Chondrocyte (in vitro differentiated cells): ENCODE measurements at regions not wholly inside any gene's neighbourhood (a gene's known extent, or its start where the extent isn't known, plus 50 kb on each side); places are given as distances from the start of the nearest gene placed in this dataset.

Experiments used
- DNase-seq: peaks from one replicate; pipeline ENCODE4 v3.0.0; 2021; ENCODE audit warnings: mixed read lengths, low spot score
- H3K27ac Mint-ChIP-seq: one replicate; pipeline ENCODE4 v1.8.0; 2021; ENCODE audit warnings: mild to moderate bottlenecking, moderate library complexity, mixed read lengths; ENCODE audit not compliant: unreplicated experiment
- H3K27me3 Mint-ChIP-seq: 2 replicates; pipeline ENCODE4 v1.8.0; 2021; ENCODE audit warnings: low read depth, mixed read lengths
- H3K36me3 Mint-ChIP-seq: 2 replicates; pipeline ENCODE4 v1.8.0; 2021; ENCODE audit warnings: low read depth, mixed read lengths
- H3K4me1 Mint-ChIP-seq: 2 replicates; pipeline ENCODE4 v1.8.0; 2021; ENCODE audit warnings: low read depth, mild to moderate bottlenecking, mixed read lengths
- H3K4me3 Mint-ChIP-seq: one replicate; pipeline ENCODE4 v1.8.0; 2021; ENCODE audit warnings: mild to moderate bottlenecking, moderate library complexity, mixed read lengths; ENCODE audit not compliant: unreplicated experiment
- H3K9me3 Mint-ChIP-seq: 2 replicates; pipeline ENCODE4 v1.8.0; 2021; ENCODE audit warnings: low read depth, mixed read lengths
- TF ChIP-seq, protein P1 (sequence below): fragments of 200-600 bp; sonication (generic); IDR thresholded peaks from 2 replicates; pipeline ENCODE4 v1.5.0; 2021; ENCODE audit warnings: antibody characterized with exemption, mild to moderate bottlenecking, moderate library complexity

- no peaks in the 10 kb centered on the region for H3K4me1 Mint-ChIP-seq
- DNase-seq: no peak
- peaks cover 2% of the 10 kb centered on the region for H3K9me3 Mint-ChIP-seq
- TF ChIP-seq, protein P1, sequence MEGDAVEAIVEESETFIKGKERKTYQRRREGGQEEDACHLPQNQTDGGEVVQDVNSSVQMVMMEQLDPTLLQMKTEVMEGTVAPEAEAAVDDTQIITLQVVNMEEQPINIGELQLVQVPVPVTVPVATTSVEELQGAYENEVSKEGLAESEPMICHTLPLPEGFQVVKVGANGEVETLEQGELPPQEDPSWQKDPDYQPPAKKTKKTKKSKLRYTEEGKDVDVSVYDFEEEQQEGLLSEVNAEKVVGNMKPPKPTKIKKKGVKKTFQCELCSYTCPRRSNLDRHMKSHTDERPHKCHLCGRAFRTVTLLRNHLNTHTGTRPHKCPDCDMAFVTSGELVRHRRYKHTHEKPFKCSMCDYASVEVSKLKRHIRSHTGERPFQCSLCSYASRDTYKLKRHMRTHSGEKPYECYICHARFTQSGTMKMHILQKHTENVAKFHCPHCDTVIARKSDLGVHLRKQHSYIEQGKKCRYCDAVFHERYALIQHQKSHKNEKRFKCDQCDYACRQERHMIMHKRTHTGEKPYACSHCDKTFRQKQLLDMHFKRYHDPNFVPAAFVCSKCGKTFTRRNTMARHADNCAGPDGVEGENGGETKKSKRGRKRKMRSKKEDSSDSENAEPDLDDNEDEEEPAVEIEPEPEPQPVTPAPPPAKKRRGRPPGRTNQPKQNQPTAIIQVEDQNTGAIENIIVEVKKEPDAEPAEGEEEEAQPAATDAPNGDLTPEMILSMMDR: no peak
- no peaks in the 10 kb centered on the region for H3K36me3 Mint-ChIP-seq
- H3K4me3 Mint-ChIP-seq: no peak overlapping the region
- no peak overlapping the region for H3K27ac Mint-ChIP-seq
- H3K27me3 Mint-ChIP-seq: no peaks in the 10 kb centered on the region
Measured at GRCh38 chr18:38239606-38240005, 674.0 kb upstream of the CELF4 start.

GRCh38 chr18:38237796-38238195, 672.2 kb upstream of the CELF4 start:
- no peak overlapping the region for H3K4me3 Mint-ChIP-seq
- no peaks in the 10 kb centered on the region for H3K4me1 Mint-ChIP-seq
- H3K9me3 Mint-ChIP-seq: peaks cover 2% of the 10 kb centered on the region
- H3K27ac Mint-ChIP-seq: no peak overlapping the region
- TF ChIP-seq, protein P1: no peak
- no peak for DNase-seq
- H3K27me3 Mint-ChIP-seq: no peaks in the 10 kb centered on the region
- H3K36me3 Mint-ChIP-seq: no peaks in the 10 kb centered on the region

DNA sequence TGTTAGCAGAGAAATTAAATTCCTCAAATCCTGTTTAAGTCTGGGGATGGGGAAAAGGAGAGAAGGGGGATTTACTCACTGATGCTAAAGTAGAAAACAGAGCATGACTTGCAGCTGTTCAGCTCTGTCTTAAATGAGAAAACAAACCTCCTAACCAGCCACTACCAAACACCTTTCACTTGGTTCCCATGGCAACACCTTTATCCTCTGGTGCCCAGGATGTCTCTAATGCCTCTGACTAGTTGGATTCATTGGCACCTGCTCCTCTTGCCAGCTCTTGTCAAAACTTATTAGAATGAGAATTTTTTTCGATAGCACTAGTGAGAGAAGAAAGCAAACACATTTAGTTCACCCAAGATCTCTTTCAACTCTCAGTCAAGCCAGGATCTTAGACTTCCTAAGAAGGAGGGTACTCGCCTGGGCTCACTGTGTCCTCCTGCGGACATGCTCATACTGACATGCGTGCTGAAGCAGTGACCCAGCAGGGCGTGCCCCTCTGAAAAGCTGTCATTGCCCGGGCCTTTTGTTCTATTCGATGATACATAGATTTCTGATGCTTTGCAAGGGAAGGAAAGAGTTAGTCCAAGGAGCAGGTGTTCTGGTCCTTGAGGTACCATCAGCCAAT, 656.0 kb upstream of the CELF4 start:
- H3K4me1 Mint-ChIP-seq: no peaks in the 10 kb centered on the region
- H3K36me3 Mint-ChIP-seq: no peaks in the 10 kb centered on the region
- DNase-seq: no peak
- H3K4me3 Mint-ChIP-seq: no peak overlapping the region
- TF ChIP-seq, protein P1: no peak
- no peaks in the 10 kb centered on the region for H3K27me3 Mint-ChIP-seq
- no peaks in the 10 kb centered on the region for H3K9me3 Mint-ChIP-seq
- no peak overlapping the region for H3K27ac Mint-ChIP-seq

DNA sequence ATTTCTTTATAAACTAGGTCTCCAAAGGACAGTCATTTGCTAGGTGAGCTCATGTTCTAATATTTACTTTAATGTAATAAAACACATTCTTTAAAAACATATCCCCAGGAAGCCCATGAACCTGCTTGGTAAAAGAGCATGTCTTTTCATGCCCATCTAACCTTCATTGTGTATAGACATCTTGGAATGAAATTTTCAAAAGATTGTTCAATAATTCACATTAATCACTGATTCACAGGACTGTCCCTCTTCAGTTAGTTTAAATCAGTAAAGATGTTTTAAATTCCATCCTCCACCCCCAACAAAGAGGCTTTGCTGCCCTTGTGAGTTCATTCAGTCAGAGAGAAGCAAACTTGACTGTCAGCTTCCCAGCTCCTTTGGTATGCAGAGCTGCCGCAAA, 633.4 kb upstream of the CELF4 start:
- DNase-seq: no peak
- Mint-ChIP-seq H3K4me1 (no peaks in the 10 kb centered on the region), H3K4me3 (no peak overlapping the region), H3K27me3 (peaks cover 2% of the 10 kb centered on the region), H3K9me3 (no peaks in the 10 kb centered on the region), H3K36me3 (no peaks in the 10 kb centered on the region), H3K27ac (no peak overlapping the region)
- TF ChIP-seq, protein P1: no peak

DNA sequence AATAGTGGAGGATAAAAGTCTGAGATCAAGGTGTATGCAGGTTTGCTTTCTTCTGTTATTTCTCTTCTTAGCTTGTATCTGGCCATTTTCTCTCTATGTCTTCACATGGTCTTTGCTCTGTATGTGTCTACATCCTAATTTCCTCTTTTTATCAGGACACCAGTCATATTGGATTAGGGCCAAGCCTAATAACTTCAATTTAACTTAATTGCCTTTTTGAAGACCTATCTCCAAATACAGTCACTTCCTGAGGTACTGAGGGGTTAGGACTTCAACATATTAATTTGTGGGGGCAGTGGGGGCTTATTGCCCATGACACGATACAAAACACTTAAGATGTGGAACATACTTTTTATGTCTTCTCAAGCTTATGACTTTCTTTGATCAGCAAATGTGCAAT, 632.9 kb upstream of the CELF4 start:
- Mint-ChIP-seq H3K27me3 (peaks cover 2% of the 10 kb centered on the region), H3K9me3 (no peaks in the 10 kb centered on the region), H3K4me1 (no peaks in the 10 kb centered on the region), H3K4me3 (no peak overlapping the region), H3K36me3 (no peaks in the 10 kb centered on the region), H3K27ac (no peak overlapping the region)
- no peak for DNase-seq
- TF ChIP-seq, protein P1: no peak
